ENCODE measurements at regions not wholly inside any gene's neighbourhood (a gene's known extent, or its start where the extent isn't known, plus 50 kb on each side); places are given as distances from the start of the nearest gene placed in this dataset.

GRCh38 chr1:39098546-39099250 is 72.5 kb downstream of the NDUFS5 start:
- no peak overlapping the region for H3K4me3 ChIP-seq (ENCODE audit: low read length in 3 of 3)
- H3K36me3 ChIP-seq (ENCODE audit: control insufficient read depth in 3 of 3, insufficient read depth in 3 of 3, low read length in 3 of 3): no peaks in the 10 kb centered on the region
- H3K27ac ChIP-seq (ENCODE audit: low read depth, low read length): no peak overlapping the region
- peaks cover 0 to 13% (median 3%) of the 10 kb centered on the region in 3 donors for H3K4me1 ChIP-seq (ENCODE audit: control insufficient read depth in 3 of 3, insufficient read depth in 3 of 3, low read length in 3 of 3)
- H3K9ac ChIP-seq (ENCODE audit: low read depth in 1 of 3, low read length in 3 of 3): peak overlapping the region in 1 of 3 donors; percentile 45
- no peaks in the 10 kb centered on the region for H3K9me3 ChIP-seq (ENCODE audit: control insufficient read depth in 3 of 3, low read length in 3 of 3)
- H3K27me3 ChIP-seq (ENCODE audit: control insufficient read depth in 3 of 3, insufficient read depth in 3 of 3, low read length in 3 of 3): no peaks in the 10 kb centered on the region

- Histone ChIP-seq H3K9ac (ENCODE audit: low read depth in 1 of 3, low read length in 3 of 3) (no peak overlapping the region), H3K27ac (ENCODE audit: low read depth, low read length) (peak overlapping the region; percentile 11)
These were observed 76.6 kb downstream of the NDUFS5 start for GRCh38 chr1:39102537-39103327.

GRCh38 chr1:39103328-39104157 is 77.4 kb downstream of the NDUFS5 start:
- Histone ChIP-seq H3K9ac (ENCODE audit: low read depth in 1 of 3, low read length in 3 of 3) (no peak overlapping the region), H3K27ac (ENCODE audit: low read depth, low read length) (peak overlapping the region; percentile 91), H3K27me3 (ENCODE audit: control insufficient read depth in 3 of 3, insufficient read depth in 3 of 3, low read length in 3 of 3) (no peaks in the 10 kb centered on the region), H3K4me3 (ENCODE audit: low read length in 3 of 3) (no peak overlapping the region), H3K36me3 (ENCODE audit: control insufficient read depth in 3 of 3, insufficient read depth in 3 of 3, low read length in 3 of 3) (no peaks in the 10 kb centered on the region), H3K4me1 (ENCODE audit: control insufficient read depth in 3 of 3, insufficient read depth in 3 of 3, low read length in 3 of 3) (peaks cover 26 to 53% (median 35%) of the 10 kb centered on the region in 3 donors), H3K9me3 (ENCODE audit: control insufficient read depth in 3 of 3, low read length in 3 of 3) (no peaks in the 10 kb centered on the region)

More at GRCh38 chr1:39102537-39103327, 76.6 kb downstream of the NDUFS5 start:
- H3K4me1 ChIP-seq (ENCODE audit: control insufficient read depth in 3 of 3, insufficient read depth in 3 of 3, low read length in 3 of 3): peaks cover 21 to 44% (median 27%) of the 10 kb centered on the region in 3 donors
- no peaks in the 10 kb centered on the region for H3K27me3 ChIP-seq (ENCODE audit: control insufficient read depth in 3 of 3, insufficient read depth in 3 of 3, low read length in 3 of 3)
- H3K4me3 ChIP-seq (ENCODE audit: low read length in 3 of 3): no peak overlapping the region
- no peaks in the 10 kb centered on the region for H3K9me3 ChIP-seq (ENCODE audit: control insufficient read depth in 3 of 3, low read length in 3 of 3)
- H3K36me3 ChIP-seq (ENCODE audit: control insufficient read depth in 3 of 3, insufficient read depth in 3 of 3, low read length in 3 of 3): no peaks in the 10 kb centered on the region

- peaks cover 26 to 57% (median 37%) of the 10 kb centered on the region in 3 donors for H3K4me1 ChIP-seq (ENCODE audit: control insufficient read depth in 3 of 3, insufficient read depth in 3 of 3, low read length in 3 of 3)
These were observed 78.3 kb downstream of the NDUFS5 start for GRCh38 chr1:39104158-39105060.

GRCh38 chr1:39105061-39105840 is 79.1 kb downstream of the NDUFS5 start:
- Histone ChIP-seq H3K9ac (ENCODE audit: low read depth in 1 of 3, low read length in 3 of 3) (peak overlapping the region; percentile 86 to 91 (median 90)), H3K4me1 (ENCODE audit: control insufficient read depth in 3 of 3, insufficient read depth in 3 of 3, low read length in 3 of 3) (peaks cover 27 to 59% (median 40%) of the 10 kb centered on the region in 3 donors), H3K27me3 (ENCODE audit: control insufficient read depth in 3 of 3, insufficient read depth in 3 of 3, low read length in 3 of 3) (no peaks in the 10 kb centered on the region), H3K4me3 (ENCODE audit: low read length in 3 of 3) (peak overlapping the region; percentile 74 to 86 (median 83)), H3K9me3 (ENCODE audit: control insufficient read depth in 3 of 3, low read length in 3 of 3) (no peaks in the 10 kb centered on the region), H3K27ac (ENCODE audit: low read depth, low read length) (peak overlapping the region; percentile 91), H3K36me3 (ENCODE audit: control insufficient read depth in 3 of 3, insufficient read depth in 3 of 3, low read length in 3 of 3) (no peaks in the 10 kb centered on the region)

More at GRCh38 chr1:39104158-39105060, 78.3 kb downstream of the NDUFS5 start:
- Histone ChIP-seq H3K27me3 (ENCODE audit: control insufficient read depth in 3 of 3, insufficient read depth in 3 of 3, low read length in 3 of 3) (no peaks in the 10 kb centered on the region), H3K36me3 (ENCODE audit: control insufficient read depth in 3 of 3, insufficient read depth in 3 of 3, low read length in 3 of 3) (no peaks in the 10 kb centered on the region), H3K4me3 (ENCODE audit: low read length in 3 of 3) (peak overlapping the region; percentile 69 to 86 (median 71)), H3K27ac (ENCODE audit: low read depth, low read length) (peak overlapping the region; percentile 91), H3K9ac (ENCODE audit: low read depth in 1 of 3, low read length in 3 of 3) (peak overlapping the region; percentile 83 to 90 (median 86)), H3K9me3 (ENCODE audit: control insufficient read depth in 3 of 3, low read length in 3 of 3) (no peaks in the 10 kb centered on the region)

GRCh38 chr1:39105841-39106765 is 80.0 kb downstream of the NDUFS5 start:
- H3K27ac ChIP-seq (ENCODE audit: low read depth, low read length): peak overlapping the region; percentile 91
- peaks cover 33 to 67% (median 43%) of the 10 kb centered on the region in 3 donors for H3K4me1 ChIP-seq (ENCODE audit: control insufficient read depth in 3 of 3, insufficient read depth in 3 of 3, low read length in 3 of 3)
- no peaks in the 10 kb centered on the region for H3K36me3 ChIP-seq (ENCODE audit: control insufficient read depth in 3 of 3, insufficient read depth in 3 of 3, low read length in 3 of 3)
- H3K9me3 ChIP-seq (ENCODE audit: control insufficient read depth in 3 of 3, low read length in 3 of 3): no peaks in the 10 kb centered on the region
- H3K27me3 ChIP-seq (ENCODE audit: control insufficient read depth in 3 of 3, insufficient read depth in 3 of 3, low read length in 3 of 3): no peaks in the 10 kb centered on the region
- peak overlapping the region; percentile 74 to 86 (median 83) for H3K4me3 ChIP-seq (ENCODE audit: low read length in 3 of 3)
- peak overlapping the region; percentile 83 to 91 (median 90) for H3K9ac ChIP-seq (ENCODE audit: low read depth in 1 of 3, low read length in 3 of 3)

- H3K4me3 ChIP-seq (ENCODE audit: low read length in 3 of 3): peak overlapping the region; percentile 74 to 86 (median 83)
- H3K9ac ChIP-seq (ENCODE audit: low read depth in 1 of 3, low read length in 3 of 3): peak overlapping the region; percentile 10 to 91 (median 90)
- H3K4me1 ChIP-seq (ENCODE audit: control insufficient read depth in 3 of 3, insufficient read depth in 3 of 3, low read length in 3 of 3): peaks cover 33 to 67% (median 43%) of the 10 kb centered on the region in 3 donors
- H3K36me3 ChIP-seq (ENCODE audit: control insufficient read depth in 3 of 3, insufficient read depth in 3 of 3, low read length in 3 of 3): no peaks in the 10 kb centered on the region
- peak overlapping the region; percentile 91 for H3K27ac ChIP-seq (ENCODE audit: low read depth, low read length)
- no peaks in the 10 kb centered on the region for H3K27me3 ChIP-seq (ENCODE audit: control insufficient read depth in 3 of 3, insufficient read depth in 3 of 3, low read length in 3 of 3)
- no peaks in the 10 kb centered on the region for H3K9me3 ChIP-seq (ENCODE audit: control insufficient read depth in 3 of 3, low read length in 3 of 3)
These were observed 80.7 kb downstream of the NDUFS5 start for GRCh38 chr1:39106801-39107327.
